ENCODE measurements at regions not wholly inside any gene's neighbourhood (a gene's known extent, or its start where the extent isn't known, plus 50 kb on each side); places are given as distances from the start of the nearest gene placed in this dataset.
"Not testable (repeated sequence)": the region's sequence is repeated elsewhere in the genome, so short reads cannot be mapped to it uniquely, and the experiment has no call there.

DNA sequence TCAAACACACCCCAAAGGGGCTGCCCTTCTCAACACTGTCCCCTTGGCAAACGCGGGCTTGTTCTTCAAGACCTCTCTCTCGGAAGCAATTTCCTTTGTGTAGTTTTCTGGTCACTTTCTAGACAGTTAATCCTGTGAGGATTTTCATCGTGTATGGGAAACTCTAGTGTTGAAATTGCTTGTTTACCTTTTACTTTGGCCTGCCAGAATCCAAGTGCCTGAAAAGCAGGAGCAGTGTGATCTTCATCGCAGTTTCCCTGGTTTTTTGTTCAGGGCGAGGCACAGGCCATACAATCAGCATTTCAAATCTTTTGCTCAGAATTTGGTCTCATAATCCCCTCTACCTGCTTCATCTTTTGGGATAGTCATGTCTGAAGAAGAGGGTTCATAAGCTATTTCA, 115.7 kb upstream of the C9orf72 start:
- no peaks in the 10 kb centered on the region for H3K27me3 ChIP-seq (ENCODE audit: control insufficient read depth in 2 of 2, insufficient read depth in 2 of 2, low read length in 2 of 2)
- no peak overlapping the region for H3K4me3 ChIP-seq (ENCODE audit: low read length)
- ChIA-PET POLR2A (no interaction called here), CTCF (no interaction called here)
- H3K4me1 ChIP-seq (ENCODE audit: control insufficient read depth in 2 of 2, insufficient read depth in 2 of 2, low read length in 2 of 2), result no peaks in the 10 kb centered on the region
- no peak overlapping the region for H3K27ac ChIP-seq (ENCODE audit: low read depth, low read length)
- Mint-ChIP-seq H3K9me3 (peaks cover 0 to 3% (median 0%) of the 10 kb centered on the region in 11 donors), H3K4me3 (no peak overlapping the region), H3K36me3 (no peaks in the 10 kb centered on the region), H3K4me1 (peaks cover 0 to 8% (median 0%) of the 10 kb centered on the region in 7 donors), H3K27me3 (peaks cover 0 to 11% (median 5%) of the 10 kb centered on the region in 5 donors), H3K27ac (no peak overlapping the region)
- H3K9me3 ChIP-seq (ENCODE audit: control insufficient read depth in 2 of 3, low read length in 3 of 3), result no peaks in the 10 kb centered on the region
- H3K36me3 ChIP-seq (ENCODE audit: control insufficient read depth in 2 of 3, insufficient read depth in 3 of 3, low read length in 3 of 3), result no peaks in the 10 kb centered on the region
- ATAC-seq (no peak), DNase-seq (no peak)
- intact Hi-C loops (cut with micrococcal nuclease), result no loop called here

DNA sequence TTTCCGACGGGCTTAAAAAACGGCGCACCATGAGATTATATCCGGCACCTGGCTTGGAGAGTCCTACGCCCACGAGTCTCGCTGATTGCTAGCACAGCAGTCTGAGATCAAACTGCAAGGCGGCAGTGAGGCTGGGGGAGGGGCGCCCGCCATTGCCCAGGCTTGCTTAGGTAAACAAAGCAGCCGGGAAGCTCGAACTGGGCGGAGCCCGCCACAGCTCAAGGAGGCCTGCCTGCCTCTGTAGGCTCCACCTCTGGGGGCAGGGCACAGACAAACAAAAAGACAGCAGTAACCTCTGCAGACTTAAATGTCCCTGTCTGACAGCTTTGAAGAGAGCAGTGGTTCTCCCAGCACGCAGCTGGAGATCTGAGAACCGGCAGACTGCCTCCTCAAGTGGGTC, 117.5 kb upstream of the C9orf72 start:
- H3K36me3 ChIP-seq (ENCODE audit: control insufficient read depth in 2 of 3, insufficient read depth in 3 of 3, low read length in 3 of 3); H3K9me3 Mint-ChIP-seq; H3K4me3 Mint-ChIP-seq; POLR2A ChIA-PET; H3K4me1 Mint-ChIP-seq; intact Hi-C loops (cut with micrococcal nuclease); CTCF ChIA-PET; H3K27me3 ChIP-seq (ENCODE audit: control insufficient read depth in 2 of 2, insufficient read depth in 2 of 2, low read length in 2 of 2); ATAC-seq; H3K4me1 ChIP-seq (ENCODE audit: control insufficient read depth in 2 of 2, insufficient read depth in 2 of 2, low read length in 2 of 2); H3K27ac ChIP-seq (ENCODE audit: low read depth, low read length); H3K27ac Mint-ChIP-seq; H3K4me3 ChIP-seq (ENCODE audit: low read length); H3K36me3 Mint-ChIP-seq; H3K9me3 ChIP-seq (ENCODE audit: control insufficient read depth in 2 of 3, low read length in 3 of 3): not testable (repeated sequence)
- H3K27me3 Mint-ChIP-seq, result peaks cover 0 to 11% (median 5%) of the 10 kb centered on the region in 5 donors
- peak in 3 of 9 donors; percentile 29 to 44 (median 32) for DNase-seq

DNA sequence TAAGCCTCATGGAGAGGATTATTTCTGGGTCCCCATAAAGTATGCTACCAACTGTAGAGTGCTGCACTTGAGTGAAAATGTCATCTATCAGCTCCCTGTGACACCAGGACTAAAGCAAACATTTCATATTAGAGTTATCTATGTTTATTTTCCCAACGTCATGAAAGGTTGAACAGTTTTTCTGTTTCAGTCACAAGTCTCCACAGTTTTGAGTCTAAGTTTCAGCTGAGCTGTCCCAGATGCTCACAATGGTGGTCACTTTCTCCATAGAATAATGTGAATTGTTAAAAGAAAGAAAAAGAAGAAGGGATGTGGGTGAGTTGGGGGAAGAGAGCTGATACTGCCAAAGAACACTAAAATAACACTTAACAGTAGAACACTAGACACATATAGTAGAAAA, 126.3 kb upstream of the C9orf72 start:
- Mint-ChIP-seq H3K4me3 (no peak overlapping the region), H3K4me1 (peaks cover 0 to 4% (median 0%) of the 10 kb centered on the region in 7 donors), H3K36me3 (no peaks in the 10 kb centered on the region), H3K27ac (no peak overlapping the region), H3K9me3 (peaks cover 0 to 3% (median 0%) of the 10 kb centered on the region in 11 donors), H3K27me3 (peaks cover 0 to 19% (median 7%) of the 10 kb centered on the region in 5 donors)
- no peaks in the 10 kb centered on the region for H3K36me3 ChIP-seq (ENCODE audit: control insufficient read depth in 2 of 3, insufficient read depth in 3 of 3, low read length in 3 of 3)
- ChIA-PET CTCF (no interaction called here), POLR2A (no interaction called here)
- intact Hi-C loops (cut with micrococcal nuclease), result no loop called here
- no peak for ATAC-seq
- no peaks in the 10 kb centered on the region for H3K4me1 ChIP-seq (ENCODE audit: control insufficient read depth in 2 of 2, insufficient read depth in 2 of 2, low read length in 2 of 2)
- no peaks in the 10 kb centered on the region for H3K27me3 ChIP-seq (ENCODE audit: control insufficient read depth in 2 of 2, insufficient read depth in 2 of 2, low read length in 2 of 2)
- no peak overlapping the region for H3K4me3 ChIP-seq (ENCODE audit: low read length)
- no peak overlapping the region for H3K27ac ChIP-seq (ENCODE audit: low read depth, low read length)
- DNase-seq, result no peak
- no peaks in the 10 kb centered on the region for H3K9me3 ChIP-seq (ENCODE audit: control insufficient read depth in 2 of 3, low read length in 3 of 3)

DNA sequence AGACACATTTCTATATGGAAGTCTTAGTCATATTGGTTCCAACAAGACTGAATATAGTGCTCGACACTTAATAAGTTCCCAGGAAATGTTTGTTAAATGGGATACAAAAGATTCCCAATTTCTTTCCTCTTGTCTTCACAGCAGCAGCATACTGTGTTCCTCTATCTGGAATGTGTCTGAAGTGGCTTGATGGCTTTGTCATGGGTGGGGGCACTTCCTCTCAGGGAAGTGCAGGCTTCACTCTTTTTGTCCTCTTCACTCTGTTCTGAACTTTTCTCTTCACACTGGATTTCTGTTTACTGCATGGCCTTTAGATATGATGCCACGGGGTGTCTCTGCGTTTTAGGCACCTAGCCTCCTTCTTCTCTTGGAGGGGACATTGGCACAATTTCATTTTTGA, 127.7 kb upstream of the C9orf72 start:
- Mint-ChIP-seq H3K4me3 (no peak overlapping the region), H3K9me3 (peaks cover 0 to 3% (median 0%) of the 10 kb centered on the region in 11 donors), H3K27me3 (peaks cover 0 to 19% (median 7%) of the 10 kb centered on the region in 5 donors), H3K27ac (no peak overlapping the region), H3K4me1 (peaks cover 0 to 4% (median 0%) of the 10 kb centered on the region in 7 donors), H3K36me3 (no peaks in the 10 kb centered on the region)
- ATAC-seq (peak; percentile 38), DNase-seq (no peak)
- CTCF ChIA-PET, result no interaction called here
- intact Hi-C loops (cut with micrococcal nuclease), result no loop called here
- no peaks in the 10 kb centered on the region for H3K27me3 ChIP-seq (ENCODE audit: control insufficient read depth in 2 of 2, insufficient read depth in 2 of 2, low read length in 2 of 2)
- POLR2A ChIA-PET, result no interaction called here
- no peaks in the 10 kb centered on the region for H3K9me3 ChIP-seq (ENCODE audit: control insufficient read depth in 2 of 3, low read length in 3 of 3)
- no peak overlapping the region for H3K4me3 ChIP-seq (ENCODE audit: low read length)
- H3K4me1 ChIP-seq (ENCODE audit: control insufficient read depth in 2 of 2, insufficient read depth in 2 of 2, low read length in 2 of 2), result no peaks in the 10 kb centered on the region
- H3K27ac ChIP-seq (ENCODE audit: low read depth, low read length), result no peak overlapping the region
- no peaks in the 10 kb centered on the region for H3K36me3 ChIP-seq (ENCODE audit: control insufficient read depth in 2 of 3, insufficient read depth in 3 of 3, low read length in 3 of 3)

DNA sequence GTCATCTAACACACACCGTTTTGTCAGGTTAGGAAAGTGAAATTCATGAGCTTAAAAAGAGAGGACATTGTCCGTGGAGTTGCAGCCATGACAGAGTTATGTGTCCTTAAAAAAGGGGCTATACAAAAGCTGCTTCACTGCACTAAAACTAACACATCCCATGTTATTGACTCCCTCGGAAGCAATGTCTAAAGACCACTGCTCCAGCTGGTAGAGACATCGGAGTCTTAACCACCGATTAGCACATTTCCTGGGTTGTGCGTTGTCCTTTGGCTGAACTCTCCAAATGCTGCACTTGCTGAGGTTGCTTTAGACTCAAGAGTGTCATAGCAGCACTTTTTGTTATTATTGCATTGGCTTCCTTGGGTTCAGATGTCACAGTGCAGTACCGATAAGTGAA, 128.3 kb upstream of the C9orf72 start:
- intact Hi-C loops (cut with micrococcal nuclease), result no loop called here
- DNase-seq, result no peak
- ATAC-seq, result peak; percentile 77
- Histone ChIP-seq H3K27me3 (ENCODE audit: control insufficient read depth in 2 of 2, insufficient read depth in 2 of 2, low read length in 2 of 2) (no peaks in the 10 kb centered on the region), H3K4me1 (ENCODE audit: control insufficient read depth in 2 of 2, insufficient read depth in 2 of 2, low read length in 2 of 2) (no peaks in the 10 kb centered on the region), H3K4me3 (ENCODE audit: low read length) (no peak overlapping the region), H3K36me3 (ENCODE audit: control insufficient read depth in 2 of 3, insufficient read depth in 3 of 3, low read length in 3 of 3) (no peaks in the 10 kb centered on the region), H3K27ac (ENCODE audit: low read depth, low read length) (no peak overlapping the region), H3K9me3 (ENCODE audit: control insufficient read depth in 2 of 3, low read length in 3 of 3) (no peaks in the 10 kb centered on the region)
- POLR2A ChIA-PET, result no interaction called here
- Mint-ChIP-seq H3K4me1 (peaks cover 0 to 4% (median 0%) of the 10 kb centered on the region in 7 donors), H3K36me3 (no peaks in the 10 kb centered on the region), H3K4me3 (no peak overlapping the region), H3K9me3 (peaks cover 0 to 3% (median 0%) of the 10 kb centered on the region in 11 donors), H3K27me3 (peaks cover 0 to 19% (median 7%) of the 10 kb centered on the region in 5 donors), H3K27ac (no peak overlapping the region)
- CTCF ChIA-PET, result no interaction called here

DNA sequence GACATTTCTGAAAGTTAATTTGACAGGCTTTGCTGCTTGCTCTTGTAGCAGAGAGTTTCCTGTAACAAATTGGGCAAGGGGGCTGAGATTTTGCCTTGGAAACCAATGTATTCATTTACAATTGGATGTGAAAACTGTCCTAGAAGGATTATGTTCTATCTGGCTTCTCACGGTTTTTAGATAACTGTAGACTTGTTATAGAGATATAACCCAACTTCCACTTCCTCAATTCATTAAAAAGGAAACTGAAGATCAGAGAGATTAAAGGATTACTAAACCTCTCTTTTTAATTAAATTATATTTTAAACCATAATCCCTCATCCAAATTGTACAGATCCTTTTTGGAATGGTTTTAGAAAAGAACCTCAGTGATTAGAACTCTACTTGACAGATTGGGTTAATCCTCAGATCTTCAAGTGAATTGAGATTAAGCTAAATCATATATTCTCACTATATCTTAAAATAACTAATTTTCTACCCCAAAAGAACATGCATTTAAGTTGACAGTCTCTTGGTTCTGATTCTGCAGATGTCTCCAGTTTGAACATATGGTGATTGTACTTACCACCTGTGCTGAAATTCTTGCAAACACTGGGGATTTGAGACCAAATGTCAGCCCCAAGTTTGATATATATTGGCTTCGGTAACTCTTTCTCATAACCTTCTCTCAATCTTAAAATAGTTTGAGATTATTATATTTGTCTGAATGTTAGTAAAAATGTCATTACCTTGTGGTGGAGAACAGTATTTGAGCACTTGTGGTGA, 130.1 kb upstream of the C9orf72 start:
- DNase-seq (no peak), ATAC-seq (no peak)
- H3K27ac ChIP-seq (ENCODE audit: low read depth, low read length), result no peak overlapping the region
- no peaks in the 10 kb centered on the region for H3K4me1 ChIP-seq (ENCODE audit: control insufficient read depth in 2 of 2, insufficient read depth in 2 of 2, low read length in 2 of 2)
- H3K4me3 Mint-ChIP-seq, result no peak overlapping the region
- ChIA-PET POLR2A (no interaction called here), CTCF (no interaction called here)
- peaks cover 0 to 5% (median 0%) of the 10 kb centered on the region in 7 donors for H3K4me1 Mint-ChIP-seq
- H3K27ac Mint-ChIP-seq, result no peak overlapping the region
- no peaks in the 10 kb centered on the region for H3K36me3 Mint-ChIP-seq
- H3K4me3 ChIP-seq (ENCODE audit: low read length), result no peak overlapping the region
- H3K27me3 Mint-ChIP-seq, result peaks cover 0 to 24% (median 7%) of the 10 kb centered on the region in 5 donors
- no peaks in the 10 kb centered on the region for H3K9me3 ChIP-seq (ENCODE audit: control insufficient read depth in 2 of 3, low read length in 3 of 3)
- no peaks in the 10 kb centered on the region for H3K36me3 ChIP-seq (ENCODE audit: control insufficient read depth in 2 of 3, insufficient read depth in 3 of 3, low read length in 3 of 3)
- intact Hi-C loops (cut with micrococcal nuclease), result no loop called here
- H3K27me3 ChIP-seq (ENCODE audit: control insufficient read depth in 2 of 2, insufficient read depth in 2 of 2, low read length in 2 of 2), result no peaks in the 10 kb centered on the region
- peaks cover 0 to 3% (median 0%) of the 10 kb centered on the region in 11 donors for H3K9me3 Mint-ChIP-seq

DNA sequence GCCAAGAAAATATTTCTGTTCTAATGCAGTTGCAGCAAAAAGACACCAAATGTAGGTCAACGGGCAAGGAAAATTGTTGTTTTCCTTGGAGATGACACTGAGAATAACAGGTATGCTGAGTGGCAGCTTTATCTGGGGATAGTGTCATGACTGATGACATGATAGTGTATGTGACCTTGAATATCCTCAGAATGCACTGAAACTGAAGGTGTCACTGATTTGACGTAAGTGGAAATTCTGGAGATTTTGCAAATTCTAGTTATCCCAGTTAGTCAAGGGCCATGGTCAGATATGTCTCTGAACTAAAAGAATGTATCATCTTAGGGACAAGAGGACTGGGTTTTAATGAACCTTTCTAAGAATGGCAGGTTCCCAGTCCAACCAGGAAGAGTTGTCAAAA, 138.0 kb upstream of the C9orf72 start:
- Mint-ChIP-seq H3K36me3 (peaks cover 0 to 4% (median 0%) of the 10 kb centered on the region in 5 donors), H3K27me3 (peaks cover 0 to 42% (median 26%) of the 10 kb centered on the region in 5 donors), H3K4me1 (peaks cover 0 to 2% (median 0%) of the 10 kb centered on the region in 7 donors), H3K27ac (no peak overlapping the region), H3K9me3 (peaks cover 0 to 11% (median 1%) of the 10 kb centered on the region in 11 donors), H3K4me3 (no peak overlapping the region)
- intact Hi-C loops (cut with micrococcal nuclease), result no loop called here
- CTCF ChIA-PET, result no interaction called here
- no peaks in the 10 kb centered on the region for H3K9me3 ChIP-seq (ENCODE audit: control insufficient read depth in 2 of 3, low read length in 3 of 3)
- POLR2A ChIA-PET, result no interaction called here
- H3K4me1 ChIP-seq (ENCODE audit: control insufficient read depth in 2 of 2, insufficient read depth in 2 of 2, low read length in 2 of 2), result no peaks in the 10 kb centered on the region
- H3K36me3 ChIP-seq (ENCODE audit: control insufficient read depth in 2 of 3, insufficient read depth in 3 of 3, low read length in 3 of 3), result no peaks in the 10 kb centered on the region
- no peak overlapping the region for H3K27ac ChIP-seq (ENCODE audit: low read depth, low read length)
- ATAC-seq (no peak), DNase-seq (no peak)
- H3K27me3 ChIP-seq (ENCODE audit: control insufficient read depth in 2 of 2, insufficient read depth in 2 of 2, low read length in 2 of 2), result no peaks in the 10 kb centered on the region
- no peak overlapping the region for H3K4me3 ChIP-seq (ENCODE audit: low read length)
